SK-N-SH (cell line): ENCODE measurements at regions not wholly inside any gene's neighbourhood (a gene's known extent, or its start where the extent isn't known, plus 50 kb on each side); places are given as distances from the start of the nearest gene placed in this dataset.

Experiments used
- CTCF ChIP-seq: fragments of 200-600 bp; sonication (generic); IDR thresholded peaks from 2 replicates; pipeline ENCODE4 v1.6.1; 2017; ENCODE audit warnings: antibody characterized with exemption, mild to moderate bottlenecking, moderate library complexity
- ELF1 ChIP-seq: IDR thresholded peaks from 2 replicates; pipeline ENCODE4 v1.4.0; 2012
- EZH2phosphoT487 ChIP-seq: fragments of 200-600 bp; sonication (generic); IDR thresholded peaks from 2 replicates; pipeline ENCODE4 v1.6.1; 2017; ENCODE audit warnings: low read depth, mixed run types, mild to moderate bottlenecking, antibody characterized with exemption, moderate library complexity, borderline replicate concordance
- GABPA ChIP-seq: IDR thresholded peaks from 2 replicates; pipeline ENCODE4 v1.4.0; 2012; ENCODE audit warnings: low read depth, mild to moderate bottlenecking
- IRF3 ChIP-seq: fragments of 150-350 bp; IDR thresholded peaks from 2 replicates; pipeline ENCODE4 v1.6.1; 2016; ENCODE audit warnings: mild to moderate bottlenecking, low read depth, low read length
- JUND ChIP-seq: IDR thresholded peaks from 2 replicates; pipeline ENCODE4 v1.4.0; 2012
- MAX ChIP-seq: IDR thresholded peaks from 2 replicates; pipeline ENCODE4 v1.4.0; 2012; ENCODE audit warnings: low read depth
- POLR2AphosphoS5 ChIP-seq: IDR thresholded peaks from 2 replicates; pipeline ENCODE4 v1.6.1; 2012; ENCODE audit warnings: low read depth, low read length
- RCOR1 ChIP-seq: fragments of 150-350 bp; IDR thresholded peaks from 2 replicates; pipeline ENCODE4 v1.6.1; 2017; ENCODE audit warnings: antibody characterized with exemption, low read length
- RFX5 ChIP-seq: IDR thresholded peaks from 2 replicates; pipeline ENCODE4 v1.6.1; 2012; ENCODE audit warnings: mild to moderate bottlenecking, improper control_type of control experiment, low read length
- SIN3A ChIP-seq: IDR thresholded peaks from 2 replicates; pipeline ENCODE4 v1.6.1; 2012; ENCODE audit warnings: low read depth, mild to moderate bottlenecking, low read length, moderate library complexity, borderline replicate concordance
- SMC3 ChIP-seq: IDR thresholded peaks from 2 replicates; pipeline ENCODE4 v1.6.1; 2012; ENCODE audit warnings: low read depth, low read length, improper control_type of control experiment
- USF2 ChIP-seq: fragments of 150-350 bp; IDR thresholded peaks from 2 replicates; pipeline ENCODE4 v1.6.1; 2017; ENCODE audit warnings: antibody characterized with exemption, low read length, low read depth, borderline replicate concordance

GRCh38 chr11:45724153-45724552 is 58.7 kb upstream of the CHST1 start:
- TF ChIP-seq CTCF (no peak), MAX (no peak), IRF3 (no peak), RFX5 (no peak), SIN3A (no peak), ELF1 (no peak), EZH2phosphoT487 (no peak), RCOR1 (no peak), USF2 (no peak), POLR2AphosphoS5 (no peak), SMC3 (no peak), GABPA (no peak), JUND (no peak)
